ENCODE measurements at regions not wholly inside any gene's neighbourhood (a gene's known extent, or its start where the extent isn't known, plus 50 kb on each side); places are given as distances from the start of the nearest gene placed in this dataset.

- DNase-seq (ENCODE audit: low spot score): no peak
These were observed 457.2 kb downstream of the KIF16B start for GRCh38 chr20:16115911-16116552.

GRCh38 chr20:16113736-16114135 is 459.5 kb downstream of the KIF16B start:
- no peak for DNase-seq (ENCODE audit: low spot score)

- DNase-seq (ENCODE audit: low spot score): no peak
These were observed 461.3 kb downstream of the KIF16B start for GRCh38 chr20:16111852-16112412.

GRCh38 chr20:16111172-16111832 is 461.9 kb downstream of the KIF16B start:
- no peak for DNase-seq (ENCODE audit: low spot score)

GRCh38 chr20:16107172-16107870 is 465.9 kb downstream of the KIF16B start:
- DNase-seq (ENCODE audit: low spot score): peak; percentile 24

- no peak for DNase-seq (ENCODE audit: low spot score)
These were observed 466.9 kb downstream of the KIF16B start for GRCh38 chr20:16106191-16106849.

- no peak for DNase-seq (ENCODE audit: low spot score)
These were observed 468.5 kb downstream of the KIF16B start for GRCh38 chr20:16104783-16105182.

Data from globus pallidus (tissue), 1 donor.